HG02642 (cell line): ENCODE measurements at regions not wholly inside any gene's neighbourhood (a gene's known extent, or its start where the extent isn't known, plus 50 kb on each side); places are given as distances from the start of the nearest gene placed in this dataset.

Experiments used
- ATAC-seq: cut with Tn5 transposase; IDR thresholded peaks from one replicate; pipeline ENCODE4 v1.9.1; 2021; ENCODE audit warnings: mild to moderate bottlenecking; ENCODE audit not compliant: unreplicated experiment, poor library complexity

DNA sequence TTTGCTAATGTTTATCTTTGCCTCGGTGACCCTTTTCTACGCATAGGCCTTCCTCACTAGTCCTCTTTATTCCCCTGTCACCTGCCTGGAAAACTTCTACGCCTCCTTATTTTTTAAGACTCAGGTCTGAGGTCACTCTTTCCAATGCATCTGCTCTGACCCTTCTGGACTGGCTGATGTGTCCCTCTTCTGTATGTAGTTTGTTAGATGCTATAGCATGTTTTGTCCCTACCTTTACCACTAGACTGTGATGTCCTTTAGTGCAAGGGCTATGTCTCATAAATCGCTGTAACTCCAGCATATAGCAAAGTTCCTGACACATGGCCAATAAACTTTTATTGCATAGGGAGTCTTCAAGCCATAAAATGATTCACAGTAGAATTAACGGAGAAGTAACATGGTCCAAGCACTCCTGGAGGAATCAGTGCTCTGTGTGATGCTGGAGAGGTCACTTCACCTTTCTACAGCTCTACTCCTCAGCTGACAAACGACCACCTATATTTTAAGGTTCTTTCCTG, 872.5 kb upstream of the SLIT2 start:
- ATAC-seq: no peak

DNA sequence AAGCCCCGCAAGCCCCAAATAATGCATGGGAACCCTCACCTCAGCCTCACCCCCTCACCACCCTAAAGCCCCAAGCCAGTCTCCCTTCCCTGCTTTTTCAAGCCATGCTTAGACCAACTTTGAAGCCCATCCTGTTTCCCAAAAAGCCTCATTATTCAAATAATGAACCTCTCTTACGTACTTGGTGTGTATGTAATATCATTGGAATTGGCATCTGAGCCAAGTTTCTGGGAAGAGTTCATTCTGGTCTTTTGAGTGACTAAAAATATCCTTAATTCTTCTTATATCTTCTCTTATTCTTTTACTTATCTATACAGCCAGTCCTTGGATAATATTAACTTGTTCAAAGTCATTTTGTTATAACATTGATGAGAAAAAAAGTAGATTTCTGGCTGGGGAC, 875.8 kb upstream of the SLIT2 start:
- ATAC-seq: no peak

DNA sequence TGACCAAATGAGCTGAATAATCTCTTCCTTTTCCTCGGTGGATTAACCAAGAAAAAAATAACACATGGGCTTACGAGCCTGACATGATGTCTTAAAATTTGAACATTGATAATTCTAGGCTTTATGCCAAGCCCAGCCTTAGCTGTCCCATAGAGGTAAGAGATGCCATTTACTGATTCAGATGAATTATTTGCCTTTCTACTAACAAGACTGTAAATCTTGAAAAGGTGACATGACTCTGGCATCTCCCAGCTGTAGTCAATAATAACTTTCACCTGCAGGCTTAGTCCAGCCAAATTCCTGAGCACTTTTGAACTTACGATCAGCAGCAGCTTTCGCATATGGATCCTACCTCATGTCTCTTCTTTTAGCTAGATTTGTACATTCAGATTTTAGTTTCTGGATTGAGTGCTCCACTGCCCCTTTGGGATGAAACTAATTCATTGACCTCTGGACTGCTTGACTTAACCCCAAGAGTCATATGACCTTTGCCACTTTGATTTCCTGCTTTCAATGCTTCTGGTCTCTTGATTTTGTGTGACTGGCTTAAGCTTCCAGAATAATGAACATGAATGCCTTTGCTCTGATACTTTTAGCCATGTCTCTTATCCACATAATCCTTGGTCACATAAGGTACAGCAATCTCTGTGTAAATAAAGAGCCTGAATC, 876.4 kb upstream of the SLIT2 start:
- ATAC-seq: no peak

DNA sequence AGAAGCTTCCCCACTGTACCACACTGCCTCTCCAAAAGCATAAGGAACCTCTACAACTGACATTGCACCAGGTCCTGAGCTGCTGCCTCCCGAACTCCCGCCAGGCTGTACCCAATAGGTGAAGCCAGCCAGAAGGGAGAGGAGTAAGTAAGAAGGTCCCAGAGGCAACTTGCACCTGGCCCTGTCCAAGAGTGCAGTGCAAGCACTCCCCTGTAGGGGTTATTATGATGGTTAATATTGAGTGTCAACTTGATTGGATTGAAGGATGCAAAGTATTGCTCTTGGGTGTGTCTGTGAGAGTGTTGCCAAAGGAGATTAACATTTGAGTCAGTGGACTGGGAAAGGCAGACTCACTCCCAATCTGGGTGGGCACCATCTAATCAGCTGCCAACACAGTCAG, 879.3 kb upstream of the SLIT2 start:
- ATAC-seq: no peak

DNA sequence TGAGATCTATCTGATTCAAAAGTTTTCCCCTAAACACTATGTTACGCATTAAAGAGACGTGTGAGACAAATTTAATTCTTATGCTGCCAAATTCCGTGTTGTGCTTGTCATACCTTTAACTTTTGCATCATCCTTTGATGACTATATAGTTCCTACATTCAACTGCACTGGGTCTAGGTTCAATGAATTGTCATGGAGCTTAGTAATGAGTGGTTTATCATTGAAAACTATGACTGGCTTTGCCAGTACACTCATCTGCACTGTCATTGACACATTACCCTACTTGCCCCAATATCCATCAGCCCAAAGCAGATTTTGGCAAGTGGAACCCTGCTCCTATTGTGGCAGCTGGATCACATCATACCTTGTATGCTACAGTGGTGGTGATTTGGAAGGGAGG, 882.9 kb upstream of the SLIT2 start:
- ATAC-seq: no peak

DNA sequence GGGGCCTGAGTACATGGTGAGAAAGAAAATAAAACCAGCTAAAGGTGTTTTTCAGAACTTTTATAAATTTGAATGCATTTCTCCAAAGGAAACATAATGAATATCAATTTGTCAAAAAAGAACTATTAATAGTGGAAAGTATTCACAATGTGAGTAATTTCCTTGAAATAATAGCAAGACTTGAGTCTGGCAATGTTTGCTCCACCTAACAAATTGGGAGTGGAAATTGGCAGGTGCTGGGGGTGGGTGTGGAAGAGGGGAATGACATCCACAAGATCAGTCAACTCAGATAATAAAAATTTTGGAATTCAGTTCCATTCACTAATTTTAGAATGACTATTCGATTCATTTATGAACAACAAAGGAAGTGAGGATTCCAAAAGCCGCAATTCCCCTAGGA, 884.8 kb upstream of the SLIT2 start:
- no peak for ATAC-seq

DNA sequence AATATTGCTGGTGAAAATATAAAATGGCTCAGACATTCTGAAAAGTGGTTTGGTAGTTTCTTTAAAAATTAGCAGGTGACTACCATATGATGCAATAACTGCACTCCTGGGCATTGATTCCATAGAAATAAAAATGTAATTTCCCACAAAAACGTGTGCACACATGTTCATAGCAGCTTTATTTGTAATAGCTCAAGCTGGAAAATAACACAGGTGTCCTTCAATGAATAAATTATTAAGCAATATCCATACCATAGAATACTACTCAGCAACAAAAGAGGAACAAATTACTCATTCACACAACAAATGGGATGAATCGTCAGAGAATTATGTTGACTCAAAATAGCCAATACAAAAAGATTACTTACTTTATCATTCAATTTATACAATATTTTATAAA, 893.7 kb upstream of the SLIT2 start:
- ATAC-seq: no peak

DNA sequence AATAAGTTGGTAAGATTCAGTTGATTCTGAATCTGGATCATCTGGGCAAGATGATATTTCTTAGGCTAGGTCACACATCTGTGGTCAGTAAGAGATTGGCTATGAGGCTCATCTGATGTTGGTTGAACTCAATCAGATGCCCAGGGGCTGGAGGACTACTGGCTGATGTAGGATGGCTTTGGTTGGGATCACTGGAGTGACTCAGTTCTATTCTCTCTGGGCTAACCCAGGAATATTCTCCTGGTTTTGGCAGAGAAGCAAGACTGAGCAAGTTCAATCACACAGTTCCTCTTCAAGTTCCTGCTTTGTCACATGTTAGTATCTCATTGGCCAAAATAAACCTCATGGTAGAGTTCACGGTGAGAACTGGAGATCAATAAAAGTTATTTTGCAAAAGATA, 902.3 kb upstream of the SLIT2 start:
- ATAC-seq: no peak

DNA sequence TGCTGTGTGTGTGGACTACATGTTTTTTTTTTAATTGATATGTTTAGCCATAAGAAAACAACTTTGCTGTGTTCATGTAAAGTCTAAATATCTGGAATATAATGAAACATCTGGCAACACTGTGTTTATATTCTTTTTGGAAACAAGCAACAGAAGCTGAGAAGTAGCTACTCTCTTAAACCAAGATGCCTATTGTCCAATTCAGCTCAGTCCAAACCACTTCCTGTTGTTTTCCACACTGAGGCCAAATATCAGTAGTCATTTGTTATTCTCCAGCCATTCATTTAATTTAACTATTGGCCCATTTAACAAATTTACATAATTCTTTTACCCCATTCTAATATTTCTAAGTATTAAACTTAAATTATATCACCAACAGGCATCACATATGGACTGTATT, 903.0 kb upstream of the SLIT2 start:
- ATAC-seq: no peak

DNA sequence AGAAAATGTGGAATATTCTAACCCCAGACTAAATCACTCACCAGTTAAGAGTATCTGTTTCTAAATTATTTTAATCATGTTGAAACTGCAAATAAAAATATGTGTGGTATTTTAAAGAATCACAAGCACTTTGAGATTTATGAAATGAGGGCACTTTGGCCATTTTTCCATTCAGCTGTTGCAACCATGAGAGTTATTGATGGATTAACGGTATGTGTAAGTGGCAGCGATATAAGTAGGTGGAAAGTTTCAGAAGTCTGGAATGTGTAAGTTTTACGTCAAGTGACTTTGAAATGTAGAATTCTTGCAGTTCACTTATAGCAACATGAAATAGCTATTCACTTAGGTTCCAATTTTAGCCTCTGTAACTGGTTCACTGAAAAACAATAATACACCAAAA, 905.1 kb upstream of the SLIT2 start:
- ATAC-seq: no peak

DNA sequence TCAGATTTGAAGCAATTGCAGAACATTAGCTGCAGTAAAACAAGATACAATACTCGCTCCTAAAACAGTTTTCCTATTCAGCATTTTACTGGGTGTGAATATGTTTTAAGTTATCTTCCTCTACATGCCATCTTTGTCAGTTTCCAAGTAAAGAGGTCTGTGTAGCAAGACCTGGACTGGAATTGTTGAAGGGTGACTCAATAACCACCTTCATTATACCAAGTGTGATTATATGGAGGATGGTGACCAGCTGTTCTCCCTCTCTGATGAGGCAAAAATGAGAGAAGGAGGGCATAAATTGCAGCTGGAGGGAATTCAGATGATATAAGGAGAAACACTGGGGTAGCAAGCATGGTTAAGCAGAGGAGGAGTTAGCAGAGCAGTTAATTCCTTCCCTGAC, 922.1 kb upstream of the SLIT2 start:
- ATAC-seq: no peak

DNA sequence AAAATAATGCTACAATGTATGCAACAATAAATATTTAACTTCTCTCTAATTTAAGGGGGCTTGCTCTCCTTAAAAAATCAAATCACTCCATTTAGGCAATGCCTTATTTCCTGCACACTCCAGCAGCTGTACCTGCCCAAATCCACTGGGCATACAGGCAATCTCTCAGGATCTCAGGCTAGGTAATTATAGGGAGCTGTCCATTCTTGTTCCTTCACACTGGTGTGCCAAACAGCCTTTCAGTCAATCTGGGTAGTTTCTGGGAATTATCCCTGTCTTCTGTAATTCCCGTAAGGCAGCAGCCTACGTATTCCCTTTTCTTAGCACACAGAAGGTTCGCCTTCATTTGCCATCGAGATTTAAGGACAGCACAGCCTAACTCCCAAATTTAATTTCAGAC, 922.6 kb upstream of the SLIT2 start:
- no peak for ATAC-seq

DNA sequence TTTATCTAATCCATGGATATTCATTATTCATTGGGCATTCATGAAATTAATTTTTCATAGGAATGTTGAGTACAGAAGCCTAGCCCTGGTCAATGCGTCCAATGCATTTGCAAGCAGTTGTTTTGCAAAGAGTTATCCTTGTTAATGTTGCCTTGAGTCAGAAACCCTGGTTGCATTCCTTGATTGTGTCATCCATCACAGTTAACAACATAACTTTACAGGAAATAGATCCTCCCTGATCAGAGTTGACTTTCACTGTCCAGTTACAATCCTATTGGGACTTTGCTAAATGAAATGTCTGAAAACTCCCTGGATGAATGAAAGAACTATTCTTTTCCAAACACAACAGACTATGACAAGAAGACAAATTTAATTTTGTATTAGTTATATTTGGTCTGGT, 924.3 kb upstream of the SLIT2 start:
- ATAC-seq: no peak

DNA sequence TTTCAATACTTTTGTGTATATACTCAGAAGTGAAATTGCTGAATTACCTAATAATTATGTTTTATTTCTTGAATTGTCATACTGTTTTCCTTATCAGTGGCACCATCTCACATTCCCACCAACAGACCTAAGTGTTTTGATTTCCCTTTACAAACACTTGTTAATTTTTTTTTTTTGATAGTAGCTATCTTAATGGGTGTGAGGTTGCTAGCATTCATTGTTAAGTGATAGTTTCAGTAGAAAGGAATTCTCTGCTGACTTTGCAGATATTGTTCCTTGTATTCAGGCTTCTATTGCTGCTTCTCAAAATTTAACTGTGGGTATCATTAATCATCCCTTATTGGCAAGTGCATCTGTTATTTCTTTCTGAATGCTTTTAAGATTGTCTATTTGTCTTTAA, 927.5 kb upstream of the SLIT2 start:
- ATAC-seq: no peak

DNA sequence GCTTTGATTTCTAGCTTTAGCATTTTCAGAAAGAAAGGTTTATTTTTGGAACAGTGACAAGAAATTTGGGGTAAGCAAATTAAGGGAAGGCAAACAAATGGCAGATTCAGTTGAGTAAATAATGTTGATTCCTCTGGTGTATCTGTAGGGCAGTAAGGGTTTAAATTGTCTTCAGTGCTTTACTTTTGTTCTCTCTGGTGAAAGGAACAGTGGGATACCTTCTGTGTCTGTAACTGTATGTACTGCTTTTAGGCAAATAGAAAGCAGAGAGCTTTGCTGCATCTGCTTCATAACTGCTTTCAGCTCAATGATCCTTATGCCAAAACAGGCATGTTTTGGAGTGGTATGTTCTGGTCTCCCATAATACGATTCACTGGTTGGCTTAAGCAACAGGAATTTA, 932.1 kb upstream of the SLIT2 start:
- no peak for ATAC-seq

DNA sequence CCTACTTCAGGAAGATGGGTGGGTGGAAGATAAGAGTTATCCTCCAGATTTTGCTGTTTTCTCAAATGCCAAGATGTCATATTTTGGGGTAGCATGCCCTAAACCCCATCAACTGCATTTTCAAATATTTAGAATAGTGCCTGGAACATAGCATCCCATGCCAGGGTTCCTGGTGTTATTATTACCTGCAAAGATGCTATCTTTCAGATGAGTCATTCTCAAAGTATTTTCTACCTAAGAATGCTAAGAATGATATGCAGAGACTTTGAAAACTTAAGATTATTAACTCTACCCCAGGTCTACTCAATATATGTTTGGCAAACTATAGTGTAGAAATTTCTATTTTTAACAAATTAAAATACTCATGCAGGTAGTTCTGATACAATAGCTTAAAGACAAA, 934.3 kb upstream of the SLIT2 start:
- ATAC-seq: no peak

DNA sequence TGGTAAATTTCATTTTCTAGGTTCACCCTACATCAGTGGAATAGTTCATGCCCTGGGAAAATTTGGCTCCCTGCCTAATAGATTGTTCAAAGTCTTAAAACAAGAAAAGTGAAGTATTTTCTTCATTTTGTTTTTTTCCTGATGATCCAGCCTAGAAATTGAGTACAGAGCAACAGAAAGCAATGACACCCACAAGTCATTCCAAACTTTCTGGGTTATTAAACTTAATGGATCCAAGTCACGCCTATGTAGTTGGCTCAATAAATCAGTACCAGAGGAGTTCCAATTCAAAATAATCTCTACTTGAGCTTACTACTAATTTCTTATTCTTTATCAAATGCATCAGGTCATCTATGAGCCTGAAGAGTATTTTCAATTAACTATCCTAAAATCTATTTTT, 937.6 kb upstream of the SLIT2 start:
- no peak for ATAC-seq

DNA sequence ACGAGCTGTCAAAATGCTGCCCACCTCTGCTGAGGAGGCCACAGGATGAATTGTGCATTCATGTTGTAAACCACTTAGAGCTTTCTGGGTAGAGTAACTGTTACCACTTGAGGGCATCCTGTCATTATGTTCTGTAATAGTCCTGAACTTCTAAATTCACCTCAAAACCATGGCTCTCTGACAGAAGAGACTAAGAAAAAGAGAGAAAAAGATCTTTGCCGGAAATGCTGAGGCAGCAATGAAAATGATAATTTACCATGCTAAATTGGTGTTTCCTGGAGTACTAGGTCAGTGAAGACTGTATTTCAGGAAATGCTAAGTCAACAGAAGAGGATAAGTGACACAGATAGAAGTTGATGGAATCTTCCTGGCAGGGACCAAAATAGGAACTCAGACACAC, 942.3 kb upstream of the SLIT2 start:
- ATAC-seq: no peak

DNA sequence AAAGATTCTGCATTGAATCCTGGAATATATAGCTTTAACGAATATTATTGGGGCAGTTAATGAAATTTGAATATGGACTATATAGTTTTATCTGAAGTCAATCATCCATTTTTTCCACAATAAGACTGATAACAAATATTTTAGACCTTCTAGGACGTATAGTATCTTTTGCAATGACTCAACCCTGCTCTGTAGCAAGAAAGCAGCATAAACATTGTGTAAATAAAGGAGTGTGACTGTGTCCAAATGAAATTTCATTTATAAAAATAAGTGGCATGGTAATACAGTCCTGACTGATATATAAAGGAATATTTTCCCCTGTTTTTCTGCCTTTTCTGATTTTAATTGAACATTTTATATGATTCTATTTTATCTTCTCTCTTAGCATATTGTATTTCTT, 947.7 kb upstream of the SLIT2 start:
- ATAC-seq: no peak

DNA sequence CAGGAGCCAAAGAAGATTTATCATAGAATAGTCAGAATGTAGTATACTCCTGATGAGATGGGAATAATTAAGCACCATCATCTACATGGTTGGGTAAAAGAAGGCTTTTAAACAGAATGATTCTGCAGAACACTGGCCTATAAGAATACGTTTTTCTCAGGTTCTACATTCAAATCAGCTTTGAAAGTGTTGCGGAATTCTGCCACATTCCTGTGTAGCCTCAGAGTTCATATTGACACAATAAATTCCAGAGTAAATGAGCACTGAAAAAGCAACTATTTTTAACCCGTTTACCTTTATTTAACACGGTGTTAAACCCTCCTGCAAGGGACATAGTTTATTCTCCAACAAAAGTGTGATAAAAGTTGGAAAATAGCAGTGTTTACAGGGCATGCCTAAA, 950.2 kb upstream of the SLIT2 start:
- no peak for ATAC-seq

DNA sequence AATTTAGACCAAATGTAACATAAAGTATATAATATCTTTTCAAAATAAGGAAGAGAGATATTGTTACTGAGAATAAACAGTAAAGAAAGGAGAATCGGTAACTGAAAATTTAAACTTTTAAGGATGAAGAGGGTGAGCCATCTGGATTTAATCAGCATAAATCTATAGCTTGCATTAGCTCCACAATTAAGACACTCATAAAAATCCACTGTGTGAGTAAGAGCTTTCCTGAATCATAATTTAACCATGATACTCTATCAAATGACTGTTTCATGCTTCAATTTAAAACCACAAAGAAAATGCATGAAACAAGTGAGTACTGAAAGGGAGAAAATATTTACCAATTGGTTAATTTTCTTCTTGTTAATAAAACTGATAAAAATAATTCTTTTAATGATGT, 951.5 kb upstream of the SLIT2 start:
- ATAC-seq: no peak

DNA sequence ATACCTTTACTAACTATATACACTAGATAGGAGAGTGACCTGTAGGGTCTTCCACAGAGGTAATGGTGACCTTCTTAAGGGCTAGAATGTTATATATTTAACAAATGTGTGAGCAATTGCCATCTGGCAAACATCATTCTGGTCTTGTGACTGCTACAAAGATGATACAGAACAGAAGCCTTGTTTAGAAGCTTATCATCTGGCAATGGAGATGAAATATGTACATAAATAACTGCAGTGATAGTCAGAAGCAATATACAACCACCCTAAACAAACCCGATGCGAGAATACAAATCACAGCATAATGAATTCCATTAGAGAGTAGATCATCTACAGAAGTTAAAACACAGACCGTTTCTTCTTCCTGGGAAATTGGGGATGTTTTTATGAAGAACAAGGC, 952.7 kb upstream of the SLIT2 start:
- no peak for ATAC-seq

DNA sequence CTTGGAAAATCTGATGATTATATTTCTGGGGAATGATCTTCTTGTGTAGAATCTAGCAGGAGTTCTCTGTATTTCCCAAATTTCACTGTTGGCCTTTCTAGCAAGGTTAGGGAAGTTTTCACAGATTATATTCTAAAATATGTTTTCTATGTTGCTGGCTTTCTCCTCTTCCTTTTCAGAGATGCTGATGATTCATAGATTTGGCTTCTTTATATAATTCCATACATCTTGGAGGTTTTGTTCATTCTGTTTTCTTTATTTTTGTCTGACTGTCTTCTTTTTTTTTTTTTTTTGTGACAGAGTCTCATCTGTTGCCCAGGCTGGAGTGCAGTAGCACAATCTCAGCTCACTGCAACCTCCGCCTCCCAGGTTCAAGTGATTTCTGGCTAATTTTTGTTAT, 957.9 kb upstream of the SLIT2 start:
- no peak for ATAC-seq
